Uterus (tissue), 2 donors: ENCODE measurements at regions not wholly inside any gene's neighbourhood (a gene's known extent, or its start where the extent isn't known, plus 50 kb on each side); places are given as distances from the start of the nearest gene placed in this dataset.

Experiments used
- POLR2A ChIP-seq, 2 donors: fragments of 450-650 bp; IDR thresholded peaks; one replicate each; pipeline ENCODE4 v1.6.1; 2016; ENCODE audit warnings: antibody characterized with exemption in 2 of 2, mild to moderate bottlenecking in 1 of 2, moderate library complexity in 1 of 2
- TF ChIP-seq, protein P1 (sequence below), 4 experiments: fragments of 200-600 bp in 2 of 4; fragments of 450-650 bp in 2 of 4; sonication (generic) in 2 of 4; IDR thresholded peaks; one replicate each; pipeline ENCODE4 v1.5.1; 2016 to 2019; ENCODE audit warnings: antibody characterized with exemption in 4 of 4, mild to moderate bottlenecking in 2 of 4, moderate library complexity in 1 of 4

GRCh38 chr3:16725972-16726371, 120.7 kb upstream of the DAZL start:
- no peak for TF ChIP-seq POLR2A (IDR thresholded peaks at IDR 0.05)
- TF ChIP-seq, protein P1, sequence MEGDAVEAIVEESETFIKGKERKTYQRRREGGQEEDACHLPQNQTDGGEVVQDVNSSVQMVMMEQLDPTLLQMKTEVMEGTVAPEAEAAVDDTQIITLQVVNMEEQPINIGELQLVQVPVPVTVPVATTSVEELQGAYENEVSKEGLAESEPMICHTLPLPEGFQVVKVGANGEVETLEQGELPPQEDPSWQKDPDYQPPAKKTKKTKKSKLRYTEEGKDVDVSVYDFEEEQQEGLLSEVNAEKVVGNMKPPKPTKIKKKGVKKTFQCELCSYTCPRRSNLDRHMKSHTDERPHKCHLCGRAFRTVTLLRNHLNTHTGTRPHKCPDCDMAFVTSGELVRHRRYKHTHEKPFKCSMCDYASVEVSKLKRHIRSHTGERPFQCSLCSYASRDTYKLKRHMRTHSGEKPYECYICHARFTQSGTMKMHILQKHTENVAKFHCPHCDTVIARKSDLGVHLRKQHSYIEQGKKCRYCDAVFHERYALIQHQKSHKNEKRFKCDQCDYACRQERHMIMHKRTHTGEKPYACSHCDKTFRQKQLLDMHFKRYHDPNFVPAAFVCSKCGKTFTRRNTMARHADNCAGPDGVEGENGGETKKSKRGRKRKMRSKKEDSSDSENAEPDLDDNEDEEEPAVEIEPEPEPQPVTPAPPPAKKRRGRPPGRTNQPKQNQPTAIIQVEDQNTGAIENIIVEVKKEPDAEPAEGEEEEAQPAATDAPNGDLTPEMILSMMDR (IDR thresholded peaks at IDR 0.05) = no peak
